NCI-H526 treated with DMSO at 0.1 percent for 48 hours (cell line): ENCODE measurements at regions not wholly inside any gene's neighbourhood (a gene's known extent, or its start where the extent isn't known, plus 50 kb on each side); places are given as distances from the start of the nearest gene placed in this dataset.

Experiments
- DNase-seq: peaks from one replicate; lab custom pipeline; 2025; lab: John Stamatoyannopoulos, UW

- DNase-seq, result no peak
Measured at GRCh38 chr3:80215191-80215590, 447.4 kb upstream of the ROBO1 start.

GRCh38 chr3:80213086-80213485, 445.3 kb upstream of the ROBO1 start:
- no peak for DNase-seq

- no peak for DNase-seq
Measured at GRCh38 chr3:80192936-80193335, 425.1 kb upstream of the ROBO1 start.

- no peak for DNase-seq
Measured at GRCh38 chr3:80190051-80190450, 422.3 kb upstream of the ROBO1 start.

- no peak for DNase-seq
Measured at GRCh38 chr3:80187981-80188380, 420.2 kb upstream of the ROBO1 start.

GRCh38 chr3:80159990-80160506, 392.2 kb upstream of the ROBO1 start:
- DNase-seq, result no peak

- no peak for DNase-seq
Measured at GRCh38 chr3:80158332-80158731, 390.5 kb upstream of the ROBO1 start.

GRCh38 chr3:80157546-80157945, 389.7 kb upstream of the ROBO1 start:
- DNase-seq, result no peak

- DNase-seq, result no peak
Measured at GRCh38 chr3:80152692-80153091, 384.9 kb upstream of the ROBO1 start.

- DNase-seq, result no peak
Measured at GRCh38 chr3:80142714-80143113, 374.9 kb upstream of the ROBO1 start.

- DNase-seq, result no peak
Measured at GRCh38 chr3:80141557-80141956, 373.8 kb upstream of the ROBO1 start.

GRCh38 chr3:80116281-80116680, 348.5 kb upstream of the ROBO1 start:
- no peak for DNase-seq

GRCh38 chr3:80114694-80115093, 346.9 kb upstream of the ROBO1 start:
- DNase-seq, result no peak

GRCh38 chr3:80113331-80113730, 345.5 kb upstream of the ROBO1 start:
- DNase-seq, result no peak

- DNase-seq, result no peak
Measured at GRCh38 chr3:80099559-80100066, 331.8 kb upstream of the ROBO1 start.

- no peak for DNase-seq
Measured at GRCh38 chr3:80097674-80098073, 329.9 kb upstream of the ROBO1 start.

GRCh38 chr3:80096909-80097308, 329.1 kb upstream of the ROBO1 start:
- DNase-seq, result no peak

- no peak for DNase-seq
Measured at GRCh38 chr3:80094589-80094988, 326.8 kb upstream of the ROBO1 start.

GRCh38 chr3:80087767-80088166, 320.0 kb upstream of the ROBO1 start:
- no peak for DNase-seq

GRCh38 chr3:80086426-80086825, 318.6 kb upstream of the ROBO1 start:
- no peak for DNase-seq

- DNase-seq, result no peak
Measured at GRCh38 chr3:80079886-80080285, 312.1 kb upstream of the ROBO1 start.

GRCh38 chr3:80068459-80068858, 300.7 kb upstream of the ROBO1 start:
- no peak for DNase-seq

GRCh38 chr3:80063535-80063934, 295.7 kb upstream of the ROBO1 start:
- no peak for DNase-seq

GRCh38 chr3:80060664-80061063, 292.9 kb upstream of the ROBO1 start:
- DNase-seq, result no peak

GRCh38 chr3:80055306-80055705, 287.5 kb upstream of the ROBO1 start:
- DNase-seq, result no peak
